ENCODE measurements at regions not wholly inside any gene's neighbourhood (a gene's known extent, or its start where the extent isn't known, plus 50 kb on each side); places are given as distances from the start of the nearest gene placed in this dataset.

GRCh38 chr14:34238610-34239009, 223.4 kb downstream of the SPTSSA start:
- H3K79me2 ChIP-seq (ENCODE audit: control insufficient read depth, low read length) = no peaks in the 10 kb centered on the region
- no peak overlapping the region for H3K27ac ChIP-seq (ENCODE audit: low read depth, low read length)
- H3K9me3 ChIP-seq (ENCODE audit: control insufficient read depth, insufficient read depth, low read length) = no peaks in the 10 kb centered on the region
- no peaks in the 10 kb centered on the region for H3K4me1 ChIP-seq (ENCODE audit: control insufficient read depth, low read length)
- no peak overlapping the region for H3K4me3 ChIP-seq (ENCODE audit: low read length)
- TF ChIP-seq CTCF (IDR thresholded peaks at IDR 0.05; ENCODE audit: low read depth, low read length, poor library complexity, severe bottlenecking) = no peak
- TF ChIP-seq EZH2phosphoT487 (IDR thresholded peaks at IDR 0.05; ENCODE audit: borderline replicate concordance, low read length) = no peak
- no peaks in the 10 kb centered on the region for H3K9me2 ChIP-seq (replicated peaks; ENCODE audit: control insufficient read depth, low read length)
- no peaks in the 10 kb centered on the region for H4K20me1 ChIP-seq (ENCODE audit: control insufficient read depth, insufficient read depth, low read depth, low read length)
- H3K36me3 ChIP-seq (ENCODE audit: control insufficient read depth, low read length) = no peaks in the 10 kb centered on the region
- no peaks in the 10 kb centered on the region for H3F3A ChIP-seq (ENCODE audit: control insufficient read depth, insufficient read depth)
- H3K27me3 ChIP-seq (ENCODE audit: control insufficient read depth, low read length) = no peaks in the 10 kb centered on the region
- no peak overlapping the region for H3K4me2 ChIP-seq (ENCODE audit: low read length)

- Histone ChIP-seq H3K36me3 (ENCODE audit: control insufficient read depth, low read length) (no peaks in the 10 kb centered on the region), H3K9me3 (ENCODE audit: control insufficient read depth, insufficient read depth, low read length) (no peaks in the 10 kb centered on the region), H3K4me1 (ENCODE audit: control insufficient read depth, low read length) (no peaks in the 10 kb centered on the region), H3K79me2 (ENCODE audit: control insufficient read depth, low read length) (no peaks in the 10 kb centered on the region), H3K4me3 (ENCODE audit: low read length) (no peak overlapping the region), H3K27me3 (ENCODE audit: control insufficient read depth, low read length) (no peaks in the 10 kb centered on the region), H3F3A (ENCODE audit: control insufficient read depth, insufficient read depth) (no peaks in the 10 kb centered on the region), H3K4me2 (ENCODE audit: low read length) (no peak overlapping the region), H4K20me1 (ENCODE audit: control insufficient read depth, insufficient read depth, low read depth, low read length) (no peaks in the 10 kb centered on the region), H3K27ac (ENCODE audit: low read depth, low read length) (no peak overlapping the region), H3K9me2 (replicated peaks; ENCODE audit: control insufficient read depth, low read length) (no peaks in the 10 kb centered on the region)
- TF ChIP-seq EZH2phosphoT487 (IDR thresholded peaks at IDR 0.05; ENCODE audit: borderline replicate concordance, low read length) (no peak), CTCF (IDR thresholded peaks at IDR 0.05; ENCODE audit: low read depth, low read length, poor library complexity, severe bottlenecking) (no peak)
These were observed 224.4 kb downstream of the SPTSSA start for GRCh38 chr14:34237677-34238076.

- no peak overlapping the region for H3K27ac ChIP-seq (ENCODE audit: low read depth, low read length)
- H3K27me3 ChIP-seq (ENCODE audit: control insufficient read depth, low read length) = no peaks in the 10 kb centered on the region
- TF ChIP-seq EZH2phosphoT487 (IDR thresholded peaks at IDR 0.05; ENCODE audit: borderline replicate concordance, low read length) (no peak), CTCF (IDR thresholded peaks at IDR 0.05; ENCODE audit: low read depth, low read length, poor library complexity, severe bottlenecking) (no peak)
- no peaks in the 10 kb centered on the region for H3K9me3 ChIP-seq (ENCODE audit: control insufficient read depth, insufficient read depth, low read length)
- no peaks in the 10 kb centered on the region for H3K4me1 ChIP-seq (ENCODE audit: control insufficient read depth, low read length)
- H3K4me2 ChIP-seq (ENCODE audit: low read length) = no peak overlapping the region
- no peaks in the 10 kb centered on the region for H4K20me1 ChIP-seq (ENCODE audit: control insufficient read depth, insufficient read depth, low read depth, low read length)
- H3F3A ChIP-seq (ENCODE audit: control insufficient read depth, insufficient read depth) = no peaks in the 10 kb centered on the region
- no peaks in the 10 kb centered on the region for H3K79me2 ChIP-seq (ENCODE audit: control insufficient read depth, low read length)
- no peaks in the 10 kb centered on the region for H3K9me2 ChIP-seq (replicated peaks; ENCODE audit: control insufficient read depth, low read length)
- H3K4me3 ChIP-seq (ENCODE audit: low read length) = no peak overlapping the region
- no peaks in the 10 kb centered on the region for H3K36me3 ChIP-seq (ENCODE audit: control insufficient read depth, low read length)
These were observed 225.0 kb downstream of the SPTSSA start for GRCh38 chr14:34237081-34237480.
